Ishikawa (cell line): ENCODE measurements at regions not wholly inside any gene's neighbourhood (a gene's known extent, or its start where the extent isn't known, plus 50 kb on each side); places are given as distances from the start of the nearest gene placed in this dataset.

ENCODE experiments used
- CREB1 ChIP-seq: IDR thresholded peaks from 2 replicates; pipeline ENCODE4 v1.6.1; 2012; ENCODE audit warnings: low read depth
- NFIC ChIP-seq: IDR thresholded peaks from 2 replicates; pipeline ENCODE4 v1.6.1; 2012
- RAD21 ChIP-seq: IDR thresholded peaks from 2 replicates; pipeline ENCODE4 v1.6.1; 2012; ENCODE audit warnings: low read depth
- TAF1 ChIP-seq: IDR thresholded peaks from 2 replicates; pipeline ENCODE4 v1.6.1; 2012; ENCODE audit warnings: low read depth, mild to moderate bottlenecking
- TCF12 ChIP-seq: IDR thresholded peaks from 2 replicates; pipeline ENCODE4 v1.6.1; 2012; ENCODE audit warnings: low read depth
- TEAD4 ChIP-seq: IDR thresholded peaks from 2 replicates; pipeline ENCODE4 v1.6.1; 2012
- ZBTB7A ChIP-seq: IDR thresholded peaks from 2 replicates; pipeline ENCODE4 v1.6.1; 2012; ENCODE audit warnings: low read depth
- TF ChIP-seq, protein P1 (sequence below): IDR thresholded peaks from 2 replicates; pipeline ENCODE4 v1.6.1; 2012; ENCODE audit warnings: low read depth, mild to moderate bottlenecking

DNA sequence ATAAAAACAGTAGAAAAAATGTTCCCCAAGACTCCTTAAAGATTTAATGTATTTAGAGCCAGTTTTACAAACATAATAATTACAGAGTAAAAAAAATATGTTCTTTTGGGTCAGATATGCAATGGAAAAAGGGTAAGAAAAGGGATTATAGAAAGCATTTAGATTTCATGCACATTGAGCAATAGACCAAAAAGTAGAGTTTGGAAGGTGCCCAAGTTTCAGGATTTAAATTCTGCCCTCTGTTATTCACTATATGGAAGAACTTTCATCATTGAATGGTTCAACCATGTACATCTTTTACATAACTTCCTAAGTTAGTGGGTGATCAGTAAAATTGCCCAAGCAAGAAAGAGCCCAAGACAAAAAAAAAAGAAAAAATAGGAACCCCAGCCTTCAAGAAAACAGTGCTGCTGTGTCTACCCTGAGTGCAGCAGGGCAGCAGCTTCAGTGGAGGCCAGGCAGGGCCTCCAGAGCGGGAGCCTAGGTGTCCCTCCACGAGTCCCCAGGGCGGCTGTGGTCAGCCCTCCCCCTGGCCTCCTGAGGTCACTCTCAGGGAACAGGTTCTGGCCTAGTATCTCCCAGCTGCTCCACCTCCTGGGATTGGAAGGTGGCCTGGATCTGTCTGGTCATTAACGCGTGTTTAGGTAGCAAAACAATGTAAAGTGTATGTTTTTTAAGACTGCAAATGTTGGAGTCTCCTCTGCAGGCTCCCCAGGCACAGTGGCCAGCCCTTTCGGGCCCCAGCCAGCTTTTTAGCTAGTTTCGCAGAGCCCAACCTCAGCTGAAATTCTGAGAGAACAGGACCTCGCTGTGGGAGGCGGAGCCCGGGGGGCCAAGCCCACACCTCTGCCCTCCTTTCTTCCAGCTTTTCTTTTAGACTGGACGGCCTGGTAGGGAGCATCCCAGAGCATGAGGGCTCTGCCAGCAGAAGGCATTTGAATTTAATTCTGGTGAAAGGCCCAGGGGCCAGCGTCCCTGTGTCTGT, 77.3 kb downstream of the TEX51 start:
- TF ChIP-seq TCF12 (no peak), NFIC (no peak), TAF1 (no peak), TEAD4 (no peak), CREB1 (no peak), RAD21 (no peak), ZBTB7A (no peak)
- TF ChIP-seq, protein P1, sequence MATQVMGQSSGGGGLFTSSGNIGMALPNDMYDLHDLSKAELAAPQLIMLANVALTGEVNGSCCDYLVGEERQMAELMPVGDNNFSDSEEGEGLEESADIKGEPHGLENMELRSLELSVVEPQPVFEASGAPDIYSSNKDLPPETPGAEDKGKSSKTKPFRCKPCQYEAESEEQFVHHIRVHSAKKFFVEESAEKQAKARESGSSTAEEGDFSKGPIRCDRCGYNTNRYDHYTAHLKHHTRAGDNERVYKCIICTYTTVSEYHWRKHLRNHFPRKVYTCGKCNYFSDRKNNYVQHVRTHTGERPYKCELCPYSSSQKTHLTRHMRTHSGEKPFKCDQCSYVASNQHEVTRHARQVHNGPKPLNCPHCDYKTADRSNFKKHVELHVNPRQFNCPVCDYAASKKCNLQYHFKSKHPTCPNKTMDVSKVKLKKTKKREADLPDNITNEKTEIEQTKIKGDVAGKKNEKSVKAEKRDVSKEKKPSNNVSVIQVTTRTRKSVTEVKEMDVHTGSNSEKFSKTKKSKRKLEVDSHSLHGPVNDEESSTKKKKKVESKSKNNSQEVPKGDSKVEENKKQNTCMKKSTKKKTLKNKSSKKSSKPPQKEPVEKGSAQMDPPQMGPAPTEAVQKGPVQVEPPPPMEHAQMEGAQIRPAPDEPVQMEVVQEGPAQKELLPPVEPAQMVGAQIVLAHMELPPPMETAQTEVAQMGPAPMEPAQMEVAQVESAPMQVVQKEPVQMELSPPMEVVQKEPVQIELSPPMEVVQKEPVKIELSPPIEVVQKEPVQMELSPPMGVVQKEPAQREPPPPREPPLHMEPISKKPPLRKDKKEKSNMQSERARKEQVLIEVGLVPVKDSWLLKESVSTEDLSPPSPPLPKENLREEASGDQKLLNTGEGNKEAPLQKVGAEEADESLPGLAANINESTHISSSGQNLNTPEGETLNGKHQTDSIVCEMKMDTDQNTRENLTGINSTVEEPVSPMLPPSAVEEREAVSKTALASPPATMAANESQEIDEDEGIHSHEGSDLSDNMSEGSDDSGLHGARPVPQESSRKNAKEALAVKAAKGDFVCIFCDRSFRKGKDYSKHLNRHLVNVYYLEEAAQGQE, result no peak
